Activated CD8-positive, alpha-beta memory T cell treated with anti-CD3 and anti-CD28 coated beads, Interleukin-2, amount 50 U/mL, for 1 hour (primary cell): ENCODE measurements at regions not wholly inside any gene's neighbourhood (a gene's known extent, or its start where the extent isn't known, plus 50 kb on each side); places are given as distances from the start of the nearest gene placed in this dataset.
"Not testable (repeated sequence)": the region's sequence is repeated elsewhere in the genome, so short reads cannot be mapped to it uniquely, and the experiment has no call there.

ENCODE experiments used
- DNase-seq: peaks from one replicate; pipeline ENCODE4 v3.0.0-alpha.2; 2020; ENCODE audit errors: extremely low read depth

DNA sequence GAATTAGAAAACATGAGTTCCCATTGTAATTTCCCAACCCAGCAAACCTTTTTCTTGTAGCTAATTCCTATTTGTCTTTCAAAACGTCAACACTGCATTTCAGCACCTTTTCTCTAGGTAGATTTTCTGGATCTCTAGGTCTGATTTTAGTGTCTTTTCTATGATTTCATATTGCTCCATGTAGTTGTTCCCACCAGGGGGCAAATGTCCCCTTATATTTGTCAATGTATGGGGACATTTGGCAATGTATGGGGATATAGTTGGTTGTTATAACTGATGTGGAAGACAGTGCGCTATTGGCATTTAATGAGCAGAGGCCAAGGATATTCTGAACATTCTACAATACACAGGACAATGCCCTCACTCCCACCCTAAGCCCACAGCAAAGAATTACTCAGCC is 273.9 kb upstream of the ADRA1B start:
- DNase-seq = no peak

DNA sequence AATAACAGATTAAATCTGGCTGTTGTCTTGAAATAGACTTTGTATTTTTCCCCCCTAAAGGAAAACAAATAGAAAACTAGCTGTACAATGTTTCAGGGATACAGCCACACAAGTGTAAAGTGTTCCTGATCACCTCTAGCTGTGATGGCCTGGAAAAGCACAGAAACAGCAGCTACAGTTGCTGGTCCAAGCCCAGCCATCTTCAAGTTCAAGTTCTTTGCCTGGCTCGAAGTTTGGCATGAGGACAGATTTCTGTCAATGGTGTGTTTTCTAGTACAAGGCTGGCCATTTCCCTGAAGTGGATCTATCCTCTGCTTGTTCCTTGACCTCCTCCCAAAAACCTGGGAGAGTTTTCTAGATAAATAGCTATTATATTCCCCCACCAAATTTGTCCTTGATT is 272.2 kb upstream of the ADRA1B start:
- no peak for DNase-seq

DNA sequence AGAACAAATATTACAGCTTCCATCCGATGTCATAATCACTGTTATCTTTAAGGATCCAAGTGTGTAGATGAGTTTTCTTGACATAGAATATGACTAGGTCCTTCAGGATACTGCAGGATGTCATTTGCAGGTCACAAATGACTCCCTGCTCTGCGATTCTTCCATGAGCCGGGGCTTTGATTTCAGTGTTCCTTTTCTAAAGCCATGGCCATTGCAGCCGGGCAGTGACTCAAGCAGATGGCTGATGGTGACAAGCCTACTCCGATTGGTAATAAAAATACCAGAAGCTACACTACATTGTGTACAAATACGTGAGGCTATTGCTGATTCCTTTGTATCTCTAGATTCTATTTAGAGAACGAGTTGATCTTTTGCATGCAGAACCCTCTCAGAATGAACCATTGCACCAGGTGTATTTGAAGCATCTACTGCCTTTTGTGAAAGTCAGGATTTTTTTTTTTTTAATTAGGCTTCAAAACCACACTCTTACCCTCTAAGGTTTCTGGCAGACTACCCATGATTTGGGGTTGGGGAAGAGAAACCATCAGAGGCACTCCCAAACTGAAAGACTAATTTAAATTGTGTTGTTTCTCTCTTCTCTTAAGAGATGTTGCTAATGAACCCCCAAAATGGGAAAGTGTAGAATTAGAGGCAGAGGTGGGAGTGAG is 271.0 kb upstream of the ADRA1B start:
- DNase-seq = no peak

DNA sequence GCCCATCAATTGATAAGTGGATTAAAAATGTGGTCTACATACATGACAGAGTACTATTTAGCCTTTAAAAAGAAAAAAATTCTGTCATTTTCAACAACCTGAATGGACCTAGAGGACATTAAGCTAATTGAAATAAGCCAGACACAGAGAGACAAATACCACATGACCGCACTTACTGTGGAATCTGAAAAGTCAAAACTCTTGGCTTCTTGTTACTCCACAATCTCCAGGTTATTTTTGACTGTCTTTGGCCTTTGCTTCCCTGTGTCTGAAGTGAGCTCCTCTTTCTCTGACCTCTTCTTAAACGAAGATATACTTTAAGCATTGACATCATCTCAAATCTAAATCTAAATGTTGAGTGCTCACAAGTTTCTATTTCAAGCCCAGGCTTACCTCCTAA is 265.5 kb upstream of the ADRA1B start:
- DNase-seq = no peak

DNA sequence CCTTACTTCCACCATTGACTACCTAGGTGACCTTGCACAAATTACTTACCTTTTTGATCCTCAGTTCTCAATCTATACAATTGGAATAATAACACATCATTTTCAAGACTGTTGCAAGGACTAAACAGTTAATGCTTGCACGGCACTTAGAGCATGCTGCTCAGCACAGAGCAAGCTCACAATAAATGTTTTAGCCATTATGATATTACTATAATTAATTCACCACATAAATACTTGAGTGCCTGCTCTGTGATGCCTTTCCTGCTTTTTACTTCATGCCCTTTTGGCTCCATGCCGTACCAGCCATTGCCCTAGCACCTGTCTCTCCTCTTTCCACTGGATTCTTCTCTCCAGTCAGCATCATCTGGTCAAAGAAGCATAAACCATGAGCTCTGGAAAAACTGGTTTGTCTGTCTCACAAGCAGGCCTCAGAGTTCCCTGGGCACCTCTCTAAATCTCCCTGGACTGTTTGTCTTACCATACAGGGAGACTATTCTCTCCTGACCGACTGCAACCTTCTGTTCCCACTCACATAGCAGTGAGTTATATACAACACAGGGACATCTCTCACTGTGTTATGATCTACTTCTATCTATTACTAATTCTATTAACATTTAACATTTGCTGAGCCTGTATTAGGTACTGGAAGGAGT is 260.4 kb upstream of the ADRA1B start:
- DNase-seq = no peak

DNA sequence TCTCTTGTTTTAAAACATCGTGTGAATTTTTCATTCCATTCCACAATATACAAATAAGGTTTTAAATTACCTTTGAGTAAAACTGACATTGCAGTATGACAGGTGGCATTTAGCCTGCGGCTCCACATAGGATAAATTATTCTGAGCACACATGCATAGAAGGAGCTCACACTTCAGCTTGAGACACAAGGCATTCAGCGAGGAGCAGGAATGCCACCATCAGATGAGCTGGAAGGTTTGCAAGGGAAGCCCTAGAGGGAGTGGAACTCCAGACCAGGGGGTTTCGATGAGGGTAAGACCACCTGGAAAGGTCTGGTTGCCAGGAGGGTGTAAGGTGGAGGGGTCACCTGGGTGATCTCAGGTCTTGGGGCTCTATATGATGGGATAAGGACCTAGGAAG is 259.0 kb upstream of the ADRA1B start:
- no peak for DNase-seq

DNA sequence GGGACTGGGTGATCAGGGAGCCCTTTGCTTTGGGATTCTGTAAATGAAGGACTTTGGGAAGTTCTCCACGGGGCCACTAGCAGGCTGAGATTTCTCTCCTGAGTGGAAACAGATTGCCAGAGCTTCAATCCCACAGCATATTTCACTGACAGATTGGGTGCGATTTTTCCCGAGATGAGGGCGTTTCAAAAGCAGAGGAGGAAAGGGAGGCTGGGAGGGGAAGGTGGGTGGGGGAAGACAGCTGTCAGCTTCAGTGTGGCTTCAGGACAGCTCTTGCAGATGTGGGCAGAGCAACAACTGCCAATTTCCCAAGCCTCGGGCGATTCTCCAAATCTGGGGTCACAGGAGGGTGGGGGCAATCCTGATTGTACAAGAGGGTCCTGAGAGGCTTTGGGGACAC is 258.5 kb upstream of the ADRA1B start:
- DNase-seq = no peak

DNA sequence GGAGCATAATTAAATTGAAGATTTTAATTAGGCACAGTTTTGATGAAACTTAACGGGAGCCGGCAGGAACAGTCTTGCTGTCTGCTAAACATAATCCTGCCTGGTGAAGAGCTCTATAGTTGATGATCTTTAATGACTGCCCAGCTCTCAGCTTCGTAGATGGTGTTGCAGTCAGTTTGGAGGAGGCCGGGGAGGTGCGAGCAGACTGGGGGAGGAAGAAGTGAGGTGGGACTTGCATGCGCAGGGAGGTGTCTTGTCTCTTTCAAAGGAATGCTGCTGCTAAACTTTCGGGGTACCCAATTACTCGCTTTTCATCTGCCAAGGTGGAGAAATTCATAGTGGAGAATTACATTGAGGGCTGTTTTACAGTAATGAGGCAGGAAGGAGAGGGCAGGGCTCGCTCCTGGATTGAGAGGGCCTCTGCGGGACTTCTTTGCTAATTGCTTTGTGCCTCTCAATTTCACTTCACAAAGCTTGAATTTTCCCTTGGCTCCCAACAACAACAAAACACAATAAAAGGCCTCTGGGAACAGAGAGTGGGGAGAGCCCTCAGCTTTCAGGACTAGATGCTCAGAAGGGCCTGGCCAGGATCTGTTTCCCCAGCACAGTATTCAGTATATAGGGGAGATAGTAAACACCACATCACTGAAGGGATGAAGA is 257.9 kb upstream of the ADRA1B start:
- DNase-seq = no peak

DNA sequence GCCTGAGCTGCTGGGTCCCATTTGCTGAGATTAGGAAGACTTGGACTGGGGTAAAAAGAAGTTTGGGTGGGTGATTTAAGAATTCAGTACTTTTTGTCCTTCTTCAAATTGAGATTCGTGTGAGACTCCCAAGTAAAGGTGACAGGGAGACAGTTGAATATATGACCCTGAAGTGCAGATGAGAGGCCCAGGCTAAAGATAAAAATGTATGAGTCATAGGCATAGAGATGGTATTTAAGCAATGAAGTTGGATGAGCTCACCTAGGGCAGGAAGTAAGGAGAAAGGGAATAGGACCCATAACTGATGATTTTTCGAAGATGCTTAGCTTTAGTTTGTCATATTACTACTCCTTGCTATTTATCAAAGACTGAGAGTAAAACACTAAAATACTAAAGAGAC is 255.9 kb upstream of the ADRA1B start:
- no peak for DNase-seq

DNA sequence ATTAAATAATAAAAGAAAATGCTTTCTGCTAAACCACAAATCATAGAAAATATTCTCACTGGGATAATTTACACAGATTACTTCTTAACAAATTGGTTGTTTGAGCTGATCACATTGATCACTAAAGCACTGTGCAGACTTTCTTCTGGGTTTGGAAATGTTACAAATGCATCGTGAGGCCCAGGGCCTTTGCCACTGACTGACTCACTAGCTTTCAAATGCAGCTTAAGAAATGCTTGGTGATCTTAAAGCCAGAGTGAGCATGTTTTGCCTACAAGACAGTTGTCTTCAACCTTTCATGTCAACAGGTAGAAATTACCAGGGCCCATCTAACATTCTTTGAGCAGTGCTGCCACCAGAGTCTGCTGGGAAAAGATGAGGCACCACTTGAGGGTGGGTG is 252.3 kb upstream of the ADRA1B start:
- DNase-seq = no peak

DNA sequence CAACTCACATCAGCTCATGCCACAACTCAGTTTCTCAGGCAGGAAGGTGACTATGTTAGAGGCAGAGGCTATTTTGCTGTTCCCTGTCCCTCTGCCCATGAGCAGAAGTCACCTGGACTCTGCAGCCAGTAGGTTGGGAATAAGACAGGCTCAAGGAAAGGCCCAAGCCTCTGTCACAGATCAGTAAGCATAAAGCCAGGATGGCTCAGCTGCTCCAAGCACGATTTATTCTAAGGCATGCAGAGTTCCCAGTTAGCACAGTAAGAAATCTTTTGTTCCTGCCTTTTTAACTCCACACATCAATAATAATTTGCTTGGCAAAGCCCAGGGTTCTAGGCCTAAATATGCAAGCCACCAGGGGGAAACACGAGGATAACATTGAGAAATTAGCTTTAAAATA is 249.0 kb upstream of the ADRA1B start:
- DNase-seq = no peak

DNA sequence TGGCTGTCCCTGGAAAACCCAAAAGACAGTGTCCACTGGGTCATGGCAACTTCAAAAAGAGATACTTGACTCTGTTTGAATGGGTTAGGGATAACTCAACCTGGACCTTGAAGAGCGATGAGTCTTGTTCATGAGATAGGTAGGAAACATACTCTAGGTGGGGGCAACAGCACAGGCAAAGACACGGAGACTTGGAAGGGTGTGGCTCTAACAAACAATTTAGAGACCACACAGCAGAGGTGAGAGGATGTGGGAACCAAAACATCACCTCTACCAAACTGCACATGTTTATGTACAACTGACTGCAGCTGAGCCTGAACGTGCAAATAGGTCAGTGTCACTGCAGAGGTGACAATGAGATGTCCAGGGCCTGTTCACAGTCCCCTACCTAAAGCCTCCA is 247.7 kb upstream of the ADRA1B start:
- no peak for DNase-seq

DNA sequence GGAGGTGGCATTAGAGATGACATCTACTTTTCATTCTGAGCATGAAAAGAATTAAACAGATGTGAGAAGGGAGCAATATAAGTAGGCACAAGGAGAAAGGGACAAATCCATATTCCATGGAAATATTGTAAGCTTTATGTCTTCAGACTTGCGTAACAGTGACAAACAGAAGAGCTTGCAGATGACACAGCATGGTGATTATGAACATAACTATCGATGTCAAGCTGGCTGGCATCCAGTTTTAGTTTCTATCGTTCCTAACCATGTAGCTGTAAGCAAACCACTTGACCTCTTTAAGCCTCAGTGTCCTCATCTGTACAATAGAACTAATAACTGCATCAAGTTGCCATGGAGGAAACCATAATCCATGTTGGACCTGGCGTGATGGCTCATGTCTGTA is 246.7 kb upstream of the ADRA1B start:
- DNase-seq = no peak

DNA sequence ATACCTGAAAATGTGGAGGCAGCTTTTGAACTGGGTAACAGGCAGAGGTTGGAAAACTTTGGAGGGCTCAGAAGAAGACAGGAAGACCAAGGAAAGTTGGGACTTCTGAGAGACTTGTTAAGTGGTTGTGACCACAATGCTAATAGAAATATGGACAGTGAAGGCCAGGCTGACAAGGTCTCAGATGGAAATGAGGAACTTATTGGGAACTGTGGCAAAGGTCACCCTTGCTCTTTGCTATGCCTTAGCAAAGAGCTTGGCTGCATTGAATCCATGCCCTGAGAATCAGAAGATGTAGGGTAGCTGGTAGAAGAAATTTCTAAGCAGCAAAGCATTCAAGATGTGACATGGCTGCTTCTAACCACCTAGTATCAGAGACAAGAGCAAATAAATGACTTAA is 244.4 kb upstream of the ADRA1B start:
- DNase-seq = no peak

DNA sequence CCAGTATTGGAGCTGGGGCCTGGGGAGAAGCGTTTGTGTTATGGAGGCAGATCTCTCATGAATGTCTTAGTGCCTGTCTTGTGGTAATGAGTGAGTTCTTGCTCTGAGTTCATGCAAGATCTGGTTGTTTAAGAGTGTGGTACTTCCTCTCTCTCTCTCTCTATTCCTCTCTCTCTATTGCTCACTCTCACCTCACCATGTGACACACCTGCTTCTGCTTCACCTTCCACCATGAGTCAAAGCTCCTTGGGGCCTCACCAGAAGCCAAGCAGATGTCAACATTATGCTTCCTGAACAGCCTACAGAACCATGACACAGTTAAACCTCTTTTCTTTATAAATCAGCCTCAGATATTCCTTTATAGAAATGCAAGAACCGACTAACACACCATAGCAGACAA is 242.7 kb upstream of the ADRA1B start:
- no peak for DNase-seq

DNA sequence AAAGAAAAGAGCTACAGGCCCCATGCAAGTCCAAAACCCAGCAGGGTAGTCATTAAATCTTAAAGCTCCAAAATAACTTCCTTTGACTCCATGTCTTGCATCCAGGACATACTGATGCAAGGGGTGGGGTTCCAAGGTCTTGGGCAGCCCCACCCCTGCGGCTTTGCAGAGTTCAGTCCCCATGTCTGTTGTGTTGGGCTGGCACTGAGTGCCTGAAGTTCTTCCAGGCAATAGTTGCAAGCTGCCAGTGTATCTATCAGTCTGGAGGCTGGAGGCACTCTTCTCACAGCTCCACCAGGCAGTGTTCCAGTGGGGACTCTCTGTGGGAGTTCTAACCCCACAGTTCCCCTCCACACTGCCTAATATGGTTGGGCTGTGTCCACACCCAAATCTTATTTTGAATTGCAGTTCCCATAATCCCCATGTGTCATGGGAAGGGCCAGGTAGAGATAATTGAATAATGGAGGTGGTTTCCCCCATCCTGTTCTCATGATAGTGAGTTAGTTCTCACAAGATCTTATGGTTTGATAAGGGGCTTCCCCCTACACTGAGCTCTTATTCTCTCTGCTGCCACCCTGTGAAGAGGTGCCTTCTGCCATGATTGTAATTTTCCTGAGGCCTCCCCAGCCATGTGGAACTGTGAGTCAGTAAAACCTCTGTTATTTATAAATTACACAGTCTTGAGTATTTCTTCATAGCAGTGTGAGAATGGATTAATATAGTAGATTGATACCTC is 237.5 kb upstream of the ADRA1B start:
- DNase-seq = no peak

DNA sequence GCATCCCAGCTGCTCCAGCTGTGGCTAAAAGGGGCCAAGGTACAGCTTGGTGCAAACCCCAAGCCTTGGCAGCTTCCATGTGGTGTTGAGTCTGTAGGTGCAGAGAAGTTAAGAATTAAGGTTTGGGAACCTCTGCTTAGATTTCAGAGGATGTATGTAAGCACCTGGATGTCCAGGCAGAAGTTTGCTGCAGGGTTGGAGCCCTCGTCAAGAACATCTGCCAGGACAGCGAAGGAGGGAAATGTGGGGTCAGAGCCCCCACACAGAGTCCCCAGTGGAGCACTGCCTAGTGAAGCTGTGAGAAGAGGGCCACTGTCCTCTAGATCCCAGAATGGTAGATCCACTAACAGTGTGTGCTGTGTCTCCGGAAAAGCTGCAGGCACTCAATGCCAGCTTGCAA is 236.2 kb upstream of the ADRA1B start:
- DNase-seq = no peak

DNA sequence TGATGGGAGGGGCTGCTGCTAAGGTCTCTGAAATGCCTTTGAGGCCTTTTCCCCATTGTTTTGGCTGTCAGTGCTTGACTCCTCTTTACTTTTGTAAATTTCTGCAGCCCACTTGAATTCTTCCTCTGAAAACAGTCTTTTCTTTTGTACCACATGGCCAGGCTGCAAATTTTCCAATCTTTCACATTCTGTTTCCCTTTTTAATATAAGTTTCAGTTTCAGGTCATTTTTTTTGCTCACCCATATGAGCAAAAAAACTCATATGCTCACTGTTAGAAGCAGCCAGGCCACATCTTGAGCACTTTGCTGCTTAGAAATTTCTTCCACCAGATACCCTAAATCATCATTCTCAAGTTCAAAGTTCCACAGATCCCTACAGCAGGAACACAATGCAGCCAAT is 234.6 kb upstream of the ADRA1B start:
- DNase-seq = no peak

DNA sequence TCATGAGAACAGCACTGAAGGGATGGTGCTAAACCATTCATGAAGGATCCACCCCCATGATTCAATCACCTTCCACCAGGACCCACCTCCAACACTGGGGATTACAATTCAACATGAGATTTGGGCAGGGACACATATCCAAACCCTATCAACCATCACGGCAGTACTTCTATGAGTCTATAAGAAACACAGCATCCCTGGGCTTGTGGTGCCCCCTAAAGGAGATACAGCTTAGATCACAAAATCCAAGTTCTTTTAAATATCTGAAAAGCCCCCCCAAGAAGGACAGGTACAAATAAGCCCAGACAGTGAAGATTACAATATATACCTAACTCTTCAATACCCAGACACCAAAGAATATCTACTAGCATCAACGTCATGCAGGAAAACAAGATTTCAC is 233.7 kb upstream of the ADRA1B start:
- no peak for DNase-seq

DNA sequence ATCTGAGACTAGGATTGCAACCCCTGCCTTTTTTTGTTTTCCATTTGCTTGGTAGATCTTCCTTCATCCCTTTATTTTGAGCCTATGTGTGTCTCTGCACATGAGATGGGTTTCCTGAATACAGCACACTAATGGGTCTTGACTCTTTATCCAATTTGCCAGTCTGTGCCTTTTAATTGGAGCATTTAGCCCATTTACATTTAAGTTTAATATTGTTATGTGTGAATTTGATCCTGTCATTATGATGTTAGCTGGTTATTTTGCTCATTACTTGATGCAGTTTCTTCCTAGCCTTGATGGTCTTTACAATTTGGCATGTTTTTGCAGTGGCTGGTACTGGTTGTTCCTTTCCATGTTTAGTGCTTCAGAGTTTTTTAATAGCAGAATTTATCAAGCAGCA is 228.4 kb upstream of the ADRA1B start:
- not testable (repeated sequence) for DNase-seq

DNA sequence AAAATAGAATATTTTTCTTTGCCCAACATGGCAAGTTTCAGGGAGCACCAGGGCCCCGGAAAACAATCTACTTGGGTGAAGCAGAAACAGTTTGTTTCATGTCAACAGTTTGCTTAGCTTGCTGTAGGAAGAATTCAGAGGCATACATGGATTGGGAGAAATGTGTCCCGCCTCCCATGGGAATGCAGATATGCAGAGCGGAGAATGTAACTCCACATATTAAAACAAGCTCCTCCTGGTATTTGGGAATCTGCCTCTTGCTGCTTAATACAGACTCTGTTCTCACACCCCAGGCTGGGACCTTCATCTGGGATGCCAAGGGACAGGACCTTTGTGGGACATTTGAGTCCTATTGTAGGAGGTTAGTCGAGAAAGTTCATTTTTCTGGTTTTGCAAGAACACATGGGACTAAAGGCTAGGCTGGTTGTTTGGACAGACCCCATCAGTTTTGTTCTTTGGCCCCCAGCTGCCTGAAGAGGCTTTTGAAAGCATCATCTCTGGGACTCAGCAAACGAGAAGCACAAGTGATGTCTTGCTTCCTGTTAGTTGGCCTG is 220.5 kb upstream of the ADRA1B start:
- no peak for DNase-seq

DNA sequence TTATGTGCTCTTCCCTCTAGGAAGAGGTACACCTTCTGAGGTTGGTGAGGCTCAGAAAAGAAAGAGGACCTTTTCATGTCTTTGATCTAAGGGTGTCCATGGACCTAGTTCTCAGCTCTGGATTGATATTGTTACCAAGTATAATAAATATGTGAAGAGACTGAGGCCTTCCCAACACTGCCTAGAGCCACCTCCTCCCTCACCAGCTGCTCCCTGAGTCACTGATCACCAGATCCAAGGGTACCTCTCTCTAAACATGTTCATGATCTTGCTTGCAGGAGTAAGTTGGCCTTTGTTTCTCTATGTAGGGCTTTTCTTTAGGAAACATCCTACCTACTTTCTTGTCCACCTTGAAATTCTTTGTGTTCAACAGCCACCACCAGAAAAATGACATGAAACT is 218.8 kb upstream of the ADRA1B start:
- DNase-seq = no peak

DNA sequence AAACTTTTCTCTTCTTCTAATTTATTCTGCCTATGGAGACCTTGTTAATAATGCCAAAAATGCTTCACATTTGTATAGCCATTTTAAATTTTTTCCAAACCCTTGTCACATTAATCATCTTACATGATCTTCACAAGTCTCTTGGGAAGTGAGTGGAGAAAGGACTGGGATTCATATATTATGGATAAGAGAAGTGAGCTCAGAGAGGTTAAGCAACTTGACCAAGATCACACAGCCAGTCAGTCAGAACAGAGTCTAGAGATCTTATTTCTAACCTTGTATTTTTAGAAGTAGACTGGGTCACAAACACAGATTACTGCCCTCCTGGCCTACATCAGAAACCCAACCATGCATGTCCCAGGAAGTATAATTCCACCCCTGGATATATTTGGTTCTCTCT is 218.0 kb upstream of the ADRA1B start:
- DNase-seq = no peak
